Endodermal cell (in vitro differentiated cells): ENCODE measurements at regions not wholly inside any gene's neighbourhood (a gene's known extent, or its start where the extent isn't known, plus 50 kb on each side); places are given as distances from the start of the nearest gene placed in this dataset.

Experiments
- DNase-seq: peaks from one replicate; pipeline ENCODE4 v3.0.0-alpha.2; 2017
- H3K27ac ChIP-seq: 2 replicates; pipeline ENCODE4 v1.5.1; 2013; ENCODE audit warnings: mild to moderate bottlenecking, low read depth, low read length, moderate library complexity
- H3K27me3 ChIP-seq: 2 replicates; pipeline ENCODE4 v1.6.1; 2013; ENCODE audit warnings: mild to moderate bottlenecking, low read length, moderate library complexity; ENCODE audit not compliant: insufficient read depth, control insufficient read depth, poor library complexity, severe bottlenecking
- H3K36me3 ChIP-seq: 2 replicates; pipeline ENCODE4 v1.7.0; 2013; ENCODE audit warnings: mild to moderate bottlenecking, low read length, moderate library complexity; ENCODE audit not compliant: control insufficient read depth, insufficient read depth
- H3K4me1 ChIP-seq: one replicate; pipeline ENCODE4 v1.7.0; 2013; ENCODE audit warnings: low read length; ENCODE audit not compliant: control insufficient read depth, insufficient read depth
- H3K4me3 ChIP-seq: 2 replicates; pipeline ENCODE4 v1.5.1; 2013; ENCODE audit warnings: mild to moderate bottlenecking, low read length, moderate library complexity
- H3K9ac ChIP-seq: 2 replicates; pipeline ENCODE4 v1.6.1; 2013; ENCODE audit warnings: mild to moderate bottlenecking, low read length, moderate library complexity; ENCODE audit not compliant: poor library complexity, severe bottlenecking; ENCODE audit errors: extremely low read depth
- H3K9me3 ChIP-seq: 2 replicates; pipeline ENCODE4 v1.6.1; 2013; ENCODE audit warnings: mild to moderate bottlenecking, low read length, moderate library complexity; ENCODE audit not compliant: control insufficient read depth
- H3K27ac Mint-ChIP-seq: 2 replicates; pipeline ENCODE4 v1.8.0; 2020; ENCODE audit warnings: mixed read lengths
- H3K27me3 Mint-ChIP-seq: 2 replicates; pipeline ENCODE4 v1.8.0; 2021; ENCODE audit warnings: mild to moderate bottlenecking, mixed read lengths; ENCODE audit not compliant: insufficient read depth
- H3K36me3 Mint-ChIP-seq: 2 replicates; pipeline ENCODE4 v1.8.0; 2020; ENCODE audit warnings: low read depth, mixed read lengths
- H3K4me1 Mint-ChIP-seq: 2 replicates; pipeline ENCODE4 v1.8.0; 2020; ENCODE audit warnings: mixed read lengths
- H3K4me3 Mint-ChIP-seq: 2 replicates; pipeline ENCODE4 v1.8.0; 2020; ENCODE audit warnings: mild to moderate bottlenecking, moderate library complexity, mixed read lengths
- H3K9me3 Mint-ChIP-seq: 2 replicates; pipeline ENCODE4 v1.8.0; 2020; ENCODE audit warnings: mild to moderate bottlenecking, mixed read lengths
- CTCF ChIP-seq: fragments of 200-600 bp; sonication (generic); conservative IDR thresholded peaks from 2 replicates; pipeline ENCODE4 v1.5.0; 2021; ENCODE audit warnings: antibody characterized with exemption, mild to moderate bottlenecking
- WGBS, 2 experiments: methylation state at CpG; one replicate each; pipeline versions ENCODE4 v1.1.5 to v1.1.7; 2013; ENCODE audit warnings: missing lambda C conversion rate in 2 of 2, mixed read lengths in 1 of 2; ENCODE audit not compliant: insufficient coverage in 1 of 2, insufficient read length in 1 of 2; 5-methylcytosine and 5-hydroxymethylcytosine counted together

GRCh38 chr4:53706422-53707032 is 115.2 kb upstream of the LNX1 start:
- Histone ChIP-seq H3K27ac (no peak overlapping the region), H3K4me3 (no peak overlapping the region), H3K9ac (no peak overlapping the region), H3K4me1 (peaks cover 5% of the 10 kb centered on the region), H3K36me3 (no peaks in the 10 kb centered on the region), H3K9me3 (no peaks in the 10 kb centered on the region), H3K27me3 (no peaks in the 10 kb centered on the region)
- TF ChIP-seq CTCF: peak; percentile 84
- peak; percentile 56 for DNase-seq
- H3K9me3 Mint-ChIP-seq: no peaks in the 10 kb centered on the region
- no peaks in the 10 kb centered on the region for H3K36me3 Mint-ChIP-seq
- peaks cover 6% of the 10 kb centered on the region for H3K27me3 Mint-ChIP-seq
- no peak overlapping the region for H3K4me3 Mint-ChIP-seq
- H3K27ac Mint-ChIP-seq: no peak overlapping the region
- peaks cover 18% of the 10 kb centered on the region for H3K4me1 Mint-ChIP-seq
- 67 to 73% methylated on average over 5 to 8 of the region's 8 CpGs for WGBS, 2 experiments

GRCh38 chr4:53705972-53706371 is 114.7 kb upstream of the LNX1 start:
- Histone ChIP-seq H3K9ac (no peak overlapping the region), H3K27ac (no peak overlapping the region), H3K4me3 (no peak overlapping the region), H3K36me3 (no peaks in the 10 kb centered on the region), H3K27me3 (no peaks in the 10 kb centered on the region), H3K9me3 (no peaks in the 10 kb centered on the region), H3K4me1 (peaks cover 5% of the 10 kb centered on the region)
- DNase-seq: no peak
- H3K27me3 Mint-ChIP-seq: peaks cover 6% of the 10 kb centered on the region
- no peaks in the 10 kb centered on the region for H3K9me3 Mint-ChIP-seq
- TF ChIP-seq CTCF: no peak
- H3K4me1 Mint-ChIP-seq: peaks cover 18% of the 10 kb centered on the region
- H3K36me3 Mint-ChIP-seq: no peaks in the 10 kb centered on the region
- WGBS, 2 experiments: 80 to 85% methylated on average over 4 of the region's 4 CpGs
- no peak overlapping the region for H3K27ac Mint-ChIP-seq
- no peak overlapping the region for H3K4me3 Mint-ChIP-seq

- H3K36me3 Mint-ChIP-seq: no peaks in the 10 kb centered on the region
- H3K9me3 Mint-ChIP-seq: no peaks in the 10 kb centered on the region
- no peaks in the 10 kb centered on the region for H3K9me3 ChIP-seq
- no peaks in the 10 kb centered on the region for H3K36me3 ChIP-seq
- no peak for TF ChIP-seq CTCF
- no peak overlapping the region for H3K27ac ChIP-seq
- no peak overlapping the region for H3K4me3 Mint-ChIP-seq
- no peak overlapping the region for H3K27ac Mint-ChIP-seq
- no peak overlapping the region for H3K9ac ChIP-seq
- H3K4me1 ChIP-seq: peaks cover 5% of the 10 kb centered on the region
- 87 to 95% methylated on average over 3 of the region's 3 CpGs for WGBS, 2 experiments
- no peaks in the 10 kb centered on the region for H3K27me3 ChIP-seq
- no peak for DNase-seq
- H3K4me1 Mint-ChIP-seq: peaks cover 18% of the 10 kb centered on the region
- peaks cover 6% of the 10 kb centered on the region for H3K27me3 Mint-ChIP-seq
- no peak overlapping the region for H3K4me3 ChIP-seq
Observed at GRCh38 chr4:53705151-53705764, 114.0 kb upstream of the LNX1 start.
